ENCODE measurements at regions not wholly inside any gene's neighbourhood (a gene's known extent, or its start where the extent isn't known, plus 50 kb on each side); places are given as distances from the start of the nearest gene placed in this dataset.

- Histone ChIP-seq H3K4me1 (ENCODE audit: control insufficient read depth, extremely low read depth, insufficient read depth, low read length) (no peaks in the 10 kb centered on the region), H3K9me1 (replicated peaks; ENCODE audit: control insufficient read depth, extremely low read depth, insufficient read depth, low read length) (no peaks in the 10 kb centered on the region), H3K4me3 (replicated peaks in 1 of 3; ENCODE audit: insufficient read depth in 1 of 3, low read depth in 1 of 3, low read length in 3 of 3) (no peak overlapping the region), H3K9ac (replicated peaks; ENCODE audit: extremely low read depth, insufficient read depth, low read length) (no peak overlapping the region), H4K20me1 (replicated peaks; ENCODE audit: control insufficient read depth, extremely low read depth, insufficient read depth, low read length) (no peaks in the 10 kb centered on the region), H3K79me2 (ENCODE audit: control insufficient read depth, insufficient read depth, low read length) (no peaks in the 10 kb centered on the region), H3K27ac (ENCODE audit: insufficient read depth, low read depth, low read length) (no peak overlapping the region), H3K27me3 (ENCODE audit: control insufficient read depth in 2 of 2, insufficient read depth in 2 of 2, low read length in 2 of 2) (no peaks in the 10 kb centered on the region), H2AFZ (ENCODE audit: low read depth, low read length) (no peak overlapping the region), H3K36me3 (ENCODE audit: control insufficient read depth in 2 of 2, extremely low read depth in 1 of 2, insufficient read depth in 2 of 2, low read length in 2 of 2) (no peaks in the 10 kb centered on the region), H3K9me3 (replicated peaks; ENCODE audit: control insufficient read depth, insufficient read depth, low read length) (no peaks in the 10 kb centered on the region), H3K4me2 (ENCODE audit: insufficient read depth, low read length) (no peak overlapping the region)
- ChIA-PET CTCF (no interaction called here), POLR2A (no interaction called here)
- TF ChIP-seq GATA2 (IDR thresholded peaks at IDR 0.05; ENCODE audit: insufficient read depth, insufficient read length, low read depth, low read length) (no peak), EZH2 (IDR thresholded peaks at IDR 0.05; ENCODE audit: borderline replicate concordance, low read depth, low read length, severe bottlenecking) (no peak), MYC (IDR thresholded peaks at IDR 0.05; ENCODE audit: low read depth, low read length) (no peak), FOS (IDR thresholded peaks at IDR 0.05; ENCODE audit: borderline replicate concordance, insufficient read depth, low read length) (no peak), POLR2A (IDR thresholded peaks at IDR 0.05; ENCODE audit: low read depth, low read length) (no peak), JUN (IDR thresholded peaks at IDR 0.05; ENCODE audit: borderline replicate concordance, insufficient read depth, insufficient read length, low read depth) (no peak)
- DNase-seq (ENCODE audit: low read depth, low spot score) (no peak), FAIRE-seq (no peak)
- no TSS peak for BruUV-seq (replicated peaks)
- intact Hi-C loops (cut with micrococcal nuclease) (no loop called here), dilution Hi-C loops (cut with MboI; ENCODE audit: extremely low pct_ligation_motif_present, low sequenced_read_pairs) (no loop called here)
Observed at GRCh38 chr10:133004478-133004877, 62.1 kb upstream of the CFAP46 start.

GRCh38 chr10:133003188-133003587, 60.8 kb upstream of the CFAP46 start:
- POLR2A ChIA-PET = no interaction called here
- CTCF ChIA-PET = no interaction called here
- H3K4me1 ChIP-seq (ENCODE audit: control insufficient read depth, extremely low read depth, insufficient read depth, low read length) = no peaks in the 10 kb centered on the region
- no peak overlapping the region for H2AFZ ChIP-seq (ENCODE audit: low read depth, low read length)
- no peaks in the 10 kb centered on the region for H3K27me3 ChIP-seq (ENCODE audit: control insufficient read depth in 2 of 2, insufficient read depth in 2 of 2, low read length in 2 of 2)
- no peaks in the 10 kb centered on the region for H3K36me3 ChIP-seq (ENCODE audit: control insufficient read depth in 2 of 2, extremely low read depth in 1 of 2, insufficient read depth in 2 of 2, low read length in 2 of 2)
- no peak for DNase-seq (ENCODE audit: low read depth, low spot score)
- BruUV-seq (replicated peaks) = no TSS peak
- no peak overlapping the region for H3K4me2 ChIP-seq (ENCODE audit: insufficient read depth, low read length)
- dilution Hi-C loops (cut with MboI; ENCODE audit: extremely low pct_ligation_motif_present, low sequenced_read_pairs) (no loop called here), intact Hi-C loops (cut with micrococcal nuclease) (no loop called here)
- H3K4me3 ChIP-seq (replicated peaks in 1 of 3; ENCODE audit: insufficient read depth in 1 of 3, low read depth in 1 of 3, low read length in 3 of 3) = no peak overlapping the region
- H3K9me3 ChIP-seq (replicated peaks; ENCODE audit: control insufficient read depth, insufficient read depth, low read length) = no peaks in the 10 kb centered on the region
- no peaks in the 10 kb centered on the region for H3K79me2 ChIP-seq (ENCODE audit: control insufficient read depth, insufficient read depth, low read length)
- FAIRE-seq = no peak
- no peaks in the 10 kb centered on the region for H4K20me1 ChIP-seq (replicated peaks; ENCODE audit: control insufficient read depth, extremely low read depth, insufficient read depth, low read length)
- no peak overlapping the region for H3K9ac ChIP-seq (replicated peaks; ENCODE audit: extremely low read depth, insufficient read depth, low read length)
- no peaks in the 10 kb centered on the region for H3K9me1 ChIP-seq (replicated peaks; ENCODE audit: control insufficient read depth, extremely low read depth, insufficient read depth, low read length)
- TF ChIP-seq EZH2 (IDR thresholded peaks at IDR 0.05; ENCODE audit: borderline replicate concordance, low read depth, low read length, severe bottlenecking) (no peak), JUN (IDR thresholded peaks at IDR 0.05; ENCODE audit: borderline replicate concordance, insufficient read depth, insufficient read length, low read depth) (no peak), POLR2A (IDR thresholded peaks at IDR 0.05; ENCODE audit: low read depth, low read length) (no peak), CTCF (IDR thresholded peaks at IDR 0.05; ENCODE audit: extremely low read depth in 1 of 2, insufficient read depth in 1 of 2, low read depth in 1 of 2, low read length in 2 of 2) (no peak), MAX (IDR thresholded peaks at IDR 0.05; ENCODE audit: insufficient read depth, insufficient read length) (no peak), POLR2AphosphoS5 (IDR thresholded peaks at IDR 0.05; ENCODE audit: insufficient read depth, low read depth, low read length) (no peak), FOS (IDR thresholded peaks at IDR 0.05; ENCODE audit: borderline replicate concordance, insufficient read depth, low read length) (no peak), GATA2 (IDR thresholded peaks at IDR 0.05; ENCODE audit: insufficient read depth, insufficient read length, low read depth, low read length) (no peak)
- H3K27ac ChIP-seq (ENCODE audit: insufficient read depth, low read depth, low read length) = no peak overlapping the region

Measured in endothelial cell of umbilical vein (primary cell).